SK-N-SH treated with all-trans-retinoic acid at 6 μM for 48 hours (cell line): ENCODE measurements at regions not wholly inside any gene's neighbourhood (a gene's known extent, or its start where the extent isn't known, plus 50 kb on each side); places are given as distances from the start of the nearest gene placed in this dataset.

Experiments
- CSDC2 ChIP-seq: fragments of 250-450 bp; sonication (Bioruptor Pico); IDR thresholded peaks from 2 replicates; pipeline ENCODE4 v1.5.0; 2020; ENCODE audit warnings: mild to moderate bottlenecking, moderate library complexity
- ESRRG ChIP-seq: fragments of 250-450 bp; sonication (Bioruptor Pico); IDR thresholded peaks from 2 replicates; pipeline ENCODE4 v1.6.1; 2021; ENCODE audit warnings: mild to moderate bottlenecking
- GLIS3 ChIP-seq: fragments of 250-450 bp; sonication (Bioruptor Pico); IDR thresholded peaks from 2 replicates; pipeline ENCODE4 v1.5.0; 2020; ENCODE audit warnings: mild to moderate bottlenecking, moderate library complexity
- OSR1 ChIP-seq: fragments of 250-450 bp; sonication (Bioruptor Pico); IDR thresholded peaks from 2 replicates; pipeline ENCODE4 v1.8.0; 2022; ENCODE audit warnings: moderate library complexity, mild to moderate bottlenecking, inconsistent platforms
- RARB ChIP-seq: fragments of 250-450 bp; sonication (Bioruptor Pico); IDR thresholded peaks from 2 replicates; pipeline ENCODE4 v1.8.0; 2021; ENCODE audit warnings: mild to moderate bottlenecking, moderate library complexity
- TCF4 ChIP-seq: fragments of 250-450 bp; sonication (Bioruptor Pico); IDR thresholded peaks from 2 replicates; pipeline ENCODE4 v1.8.0; 2021; ENCODE audit warnings: mild to moderate bottlenecking, moderate library complexity, borderline replicate concordance
- ZFP3 ChIP-seq: fragments of 250-450 bp; sonication (Bioruptor Pico); IDR thresholded peaks from 2 replicates; pipeline ENCODE4 v1.5.0; 2020; ENCODE audit warnings: mild to moderate bottlenecking, moderate library complexity
- ZNF565 ChIP-seq: fragments of 450-650 bp; formaldehyde crosslinking; conservative IDR thresholded peaks from 2 replicates; pipeline ENCODE4 v1.5.0; 2020; ENCODE audit warnings: low read depth, mild to moderate bottlenecking, moderate library complexity
- ZNF8 ChIP-seq: fragments of 450-650 bp; formaldehyde crosslinking; IDR thresholded peaks from 2 replicates; pipeline ENCODE4 v1.5.0; 2020; ENCODE audit warnings: mild to moderate bottlenecking, moderate library complexity
- TF ChIP-seq, protein P1 (sequence below): fragments of 250-450 bp; sonication (Bioruptor Pico); IDR thresholded peaks from 2 replicates; pipeline ENCODE4 v1.5.1; 2020; ENCODE audit warnings: low read depth, mild to moderate bottlenecking, moderate library complexity
- TF ChIP-seq, protein P2 (sequence below): fragments of 250-450 bp; sonication (Bioruptor Pico); IDR thresholded peaks from 2 replicates; pipeline ENCODE4 v1.8.0; 2020; ENCODE audit warnings: mild to moderate bottlenecking, moderate library complexity, borderline replicate concordance

GRCh38 chr5:57102905-57103255, 71.0 kb upstream of the GPBP1 start:
- no peak for TF ChIP-seq ZNF8 (CRISPR knock-in tag)
- no peak for TF ChIP-seq ESRRG (CRISPR knock-in tag)
- no peak for TF ChIP-seq ZFP3 (CRISPR knock-in tag)
- TF ChIP-seq, protein P1, sequence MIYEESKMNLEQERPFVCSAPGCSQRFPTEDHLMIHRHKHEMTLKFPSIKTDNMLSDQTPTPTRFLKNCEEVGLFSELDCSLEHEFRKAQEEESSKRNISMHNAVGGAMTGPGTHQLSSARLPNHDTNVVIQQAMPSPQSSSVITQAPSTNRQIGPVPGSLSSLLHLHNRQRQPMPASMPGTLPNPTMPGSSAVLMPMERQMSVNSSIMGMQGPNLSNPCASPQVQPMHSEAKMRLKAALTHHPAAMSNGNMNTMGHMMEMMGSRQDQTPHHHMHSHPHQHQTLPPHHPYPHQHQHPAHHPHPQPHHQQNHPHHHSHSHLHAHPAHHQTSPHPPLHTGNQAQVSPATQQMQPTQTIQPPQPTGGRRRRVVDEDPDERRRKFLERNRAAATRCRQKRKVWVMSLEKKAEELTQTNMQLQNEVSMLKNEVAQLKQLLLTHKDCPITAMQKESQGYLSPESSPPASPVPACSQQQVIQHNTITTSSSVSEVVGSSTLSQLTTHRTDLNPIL (CRISPR knock-in tag): no peak
- TF ChIP-seq, protein P2, sequence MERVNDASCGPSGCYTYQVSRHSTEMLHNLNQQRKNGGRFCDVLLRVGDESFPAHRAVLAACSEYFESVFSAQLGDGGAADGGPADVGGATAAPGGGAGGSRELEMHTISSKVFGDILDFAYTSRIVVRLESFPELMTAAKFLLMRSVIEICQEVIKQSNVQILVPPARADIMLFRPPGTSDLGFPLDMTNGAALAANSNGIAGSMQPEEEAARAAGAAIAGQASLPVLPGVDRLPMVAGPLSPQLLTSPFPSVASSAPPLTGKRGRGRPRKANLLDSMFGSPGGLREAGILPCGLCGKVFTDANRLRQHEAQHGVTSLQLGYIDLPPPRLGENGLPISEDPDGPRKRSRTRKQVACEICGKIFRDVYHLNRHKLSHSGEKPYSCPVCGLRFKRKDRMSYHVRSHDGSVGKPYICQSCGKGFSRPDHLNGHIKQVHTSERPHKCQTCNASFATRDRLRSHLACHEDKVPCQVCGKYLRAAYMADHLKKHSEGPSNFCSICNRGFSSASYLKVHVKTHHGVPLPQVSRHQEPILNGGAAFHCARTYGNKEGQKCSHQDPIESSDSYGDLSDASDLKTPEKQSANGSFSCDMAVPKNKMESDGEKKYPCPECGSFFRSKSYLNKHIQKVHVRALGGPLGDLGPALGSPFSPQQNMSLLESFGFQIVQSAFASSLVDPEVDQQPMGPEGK (CRISPR knock-in tag): no peak
- TF ChIP-seq TCF4: no peak
- TF ChIP-seq OSR1 (CRISPR knock-in tag): no peak
- TF ChIP-seq RARB (CRISPR knock-in tag): no peak
- TF ChIP-seq ZNF565 (CRISPR knock-in tag): no peak
- TF ChIP-seq CSDC2 (CRISPR knock-in tag): no peak
- TF ChIP-seq GLIS3: no peak
